ENCODE measurements at regions not wholly inside any gene's neighbourhood (a gene's known extent, or its start where the extent isn't known, plus 50 kb on each side); places are given as distances from the start of the nearest gene placed in this dataset.

DNA sequence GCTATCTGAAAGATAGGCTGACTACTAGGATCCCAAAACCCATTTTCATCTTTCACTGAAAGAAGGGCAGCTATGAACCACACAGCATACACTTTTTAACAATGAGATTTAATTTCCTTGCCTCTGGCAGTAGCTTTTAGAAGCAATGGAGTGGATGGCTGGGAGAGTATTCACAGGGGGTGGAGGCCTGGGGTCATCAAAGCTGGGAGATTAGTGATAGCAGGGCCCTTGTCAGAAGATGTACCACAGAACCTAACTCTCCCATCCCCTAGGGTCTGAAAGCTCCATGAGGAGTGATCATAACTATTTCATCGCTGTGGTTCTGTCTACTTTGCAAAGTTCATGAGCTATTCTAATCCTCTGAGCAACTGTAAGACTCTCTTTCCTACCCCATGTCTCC lies 332.2 kb downstream of the PRELID2 start:
- TF ChIP-seq POLR2A (IDR thresholded peaks at IDR 0.05), result no peak
- TF ChIP-seq, protein P1, sequence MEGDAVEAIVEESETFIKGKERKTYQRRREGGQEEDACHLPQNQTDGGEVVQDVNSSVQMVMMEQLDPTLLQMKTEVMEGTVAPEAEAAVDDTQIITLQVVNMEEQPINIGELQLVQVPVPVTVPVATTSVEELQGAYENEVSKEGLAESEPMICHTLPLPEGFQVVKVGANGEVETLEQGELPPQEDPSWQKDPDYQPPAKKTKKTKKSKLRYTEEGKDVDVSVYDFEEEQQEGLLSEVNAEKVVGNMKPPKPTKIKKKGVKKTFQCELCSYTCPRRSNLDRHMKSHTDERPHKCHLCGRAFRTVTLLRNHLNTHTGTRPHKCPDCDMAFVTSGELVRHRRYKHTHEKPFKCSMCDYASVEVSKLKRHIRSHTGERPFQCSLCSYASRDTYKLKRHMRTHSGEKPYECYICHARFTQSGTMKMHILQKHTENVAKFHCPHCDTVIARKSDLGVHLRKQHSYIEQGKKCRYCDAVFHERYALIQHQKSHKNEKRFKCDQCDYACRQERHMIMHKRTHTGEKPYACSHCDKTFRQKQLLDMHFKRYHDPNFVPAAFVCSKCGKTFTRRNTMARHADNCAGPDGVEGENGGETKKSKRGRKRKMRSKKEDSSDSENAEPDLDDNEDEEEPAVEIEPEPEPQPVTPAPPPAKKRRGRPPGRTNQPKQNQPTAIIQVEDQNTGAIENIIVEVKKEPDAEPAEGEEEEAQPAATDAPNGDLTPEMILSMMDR (IDR thresholded peaks at IDR 0.05), result no peak
- intact Hi-C loops (cut with DNase I), result no loop called here
- DNase-seq, result no peak
- Histone ChIP-seq H3K27ac (no peak overlapping the region), H3K4me1 (replicated peaks in 1 of 2) (no peaks in the 10 kb centered on the region), H3K9me3 (replicated peaks in 1 of 3) (no peaks in the 10 kb centered on the region), H3K36me3 (replicated peaks in 1 of 2) (no peaks in the 10 kb centered on the region), H3K27me3 (no peaks in the 10 kb centered on the region), H3K4me3 (no peak overlapping the region)
- 71 to 100% (median 93%) methylated on average over 1 of the region's 1 CpG for WGBS, 4 donors

DNA sequence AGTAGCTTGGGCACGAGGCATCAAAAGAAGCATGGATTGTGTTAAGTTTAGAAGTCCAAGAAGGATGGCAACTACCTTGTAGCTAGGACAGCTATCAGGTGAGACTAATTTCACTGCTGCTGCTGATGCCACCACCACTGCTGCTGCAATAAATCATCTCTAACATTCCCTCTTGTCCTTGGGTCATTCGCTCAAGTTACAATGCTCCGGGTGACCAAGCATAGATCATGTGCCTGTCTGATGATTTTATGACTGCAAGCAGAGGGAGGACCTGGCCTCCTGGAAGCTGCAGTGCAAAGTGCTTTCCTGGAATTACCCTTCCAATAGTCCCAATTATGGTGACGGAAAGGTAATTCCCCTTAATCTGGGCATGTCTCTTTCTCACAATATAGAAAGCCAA lies 334.4 kb downstream of the PRELID2 start:
- Histone ChIP-seq H3K36me3 (replicated peaks in 1 of 2) (no peaks in the 10 kb centered on the region), H3K9me3 (replicated peaks in 1 of 3) (no peaks in the 10 kb centered on the region), H3K4me3 (no peak overlapping the region), H3K27me3 (no peaks in the 10 kb centered on the region), H3K4me1 (replicated peaks in 1 of 2) (no peaks in the 10 kb centered on the region), H3K27ac (no peak overlapping the region)
- WGBS, 4 donors, result 53 to 65% (median 64%) methylated on average over 4 of the region's 4 CpGs
- TF ChIP-seq POLR2A (IDR thresholded peaks at IDR 0.05), result no peak
- TF ChIP-seq, protein P1 (IDR thresholded peaks at IDR 0.05), result no peak
- intact Hi-C loops (cut with DNase I), result no loop called here
- no peak for DNase-seq

DNA sequence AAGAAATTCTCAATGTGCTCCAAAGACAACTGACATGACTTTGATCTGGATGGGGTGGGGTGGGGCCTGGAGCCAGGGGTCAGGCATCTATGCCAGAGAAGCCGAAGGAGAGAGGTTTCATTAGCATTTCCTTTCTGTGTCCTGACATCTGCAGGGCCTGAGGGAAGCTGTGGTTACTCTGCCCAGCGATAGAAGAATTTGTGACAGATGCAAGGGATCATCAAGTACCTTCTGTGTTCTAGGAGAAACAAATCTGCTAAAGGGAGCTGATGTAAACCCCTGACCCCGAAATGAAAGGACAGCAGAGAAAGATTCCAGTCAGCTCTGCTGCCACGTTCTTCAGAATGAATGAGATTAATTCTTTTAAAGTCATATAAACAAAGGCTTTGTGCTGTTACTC lies 335.7 kb downstream of the PRELID2 start:
- H3K4me1 ChIP-seq (replicated peaks in 1 of 2), result no peaks in the 10 kb centered on the region
- 50 to 55% (median 53%) methylated on average over 4 of the region's 4 CpGs for WGBS, 4 donors
- intact Hi-C loops (cut with DNase I), result no loop called here
- H3K27me3 ChIP-seq, result no peaks in the 10 kb centered on the region
- no peaks in the 10 kb centered on the region for H3K36me3 ChIP-seq (replicated peaks in 1 of 2)
- H3K4me3 ChIP-seq, result no peak overlapping the region
- no peaks in the 10 kb centered on the region for H3K9me3 ChIP-seq (replicated peaks in 1 of 3)
- DNase-seq, result no peak
- TF ChIP-seq, protein P1 (IDR thresholded peaks at IDR 0.05), result no peak
- TF ChIP-seq POLR2A (IDR thresholded peaks at IDR 0.05), result no peak
- H3K27ac ChIP-seq, result no peak overlapping the region

DNA sequence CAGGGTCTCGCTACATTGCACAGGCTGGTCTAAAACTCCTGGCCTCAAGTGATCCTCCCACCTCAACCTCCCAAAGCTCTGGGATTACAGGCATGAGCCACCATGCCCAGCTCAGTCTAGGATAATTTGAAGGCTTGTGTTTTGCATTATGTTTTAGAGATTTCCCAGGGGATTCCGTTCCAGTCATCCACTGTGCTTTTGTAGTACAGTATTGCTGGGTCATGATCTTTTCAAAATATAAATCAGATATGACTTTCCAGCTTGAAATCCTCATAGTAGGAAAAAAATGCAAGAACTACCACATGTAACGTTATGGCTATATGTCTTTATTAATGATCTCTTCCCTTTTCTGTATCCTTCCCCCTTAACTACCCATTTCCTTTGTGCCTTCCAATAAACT lies 338.1 kb downstream of the PRELID2 start:
- Histone ChIP-seq H3K4me1 (replicated peaks in 1 of 2) (no peaks in the 10 kb centered on the region), H3K9me3 (replicated peaks in 1 of 3) (no peaks in the 10 kb centered on the region), H3K36me3 (replicated peaks in 1 of 2) (no peaks in the 10 kb centered on the region), H3K4me3 (no peak overlapping the region), H3K27me3 (no peaks in the 10 kb centered on the region), H3K27ac (no peak overlapping the region)
- no peak for TF ChIP-seq POLR2A (IDR thresholded peaks at IDR 0.05)
- TF ChIP-seq, protein P1 (IDR thresholded peaks at IDR 0.05), result no peak
- intact Hi-C loops (cut with DNase I), result no loop called here
- WGBS, 4 donors, result 75 to 87% (median 81%) methylated on average over 3 of the region's 3 CpGs
- no peak for DNase-seq
